ENCODE measurements at regions not wholly inside any gene's neighbourhood (a gene's known extent, or its start where the extent isn't known, plus 50 kb on each side); places are given as distances from the start of the nearest gene placed in this dataset.

GRCh38 chr20:47974234-47974878 lies 189.1 kb upstream of the SULF2 start:
- no peak for TF ChIP-seq SUZ12 (IDR thresholded peaks at IDR 0.05; ENCODE audit: extremely low read depth, insufficient read depth, insufficient read length)
- TF ChIP-seq ZNF274 (IDR thresholded peaks at IDR 0.05; ENCODE audit: low read depth, low read length) = no peak
- no peak for TF ChIP-seq YY1 (IDR thresholded peaks at IDR 0.05; ENCODE audit: insufficient read depth, insufficient read length)
